ENCODE measurements at regions not wholly inside any gene's neighbourhood (a gene's known extent, or its start where the extent isn't known, plus 50 kb on each side); places are given as distances from the start of the nearest gene placed in this dataset.

DNA sequence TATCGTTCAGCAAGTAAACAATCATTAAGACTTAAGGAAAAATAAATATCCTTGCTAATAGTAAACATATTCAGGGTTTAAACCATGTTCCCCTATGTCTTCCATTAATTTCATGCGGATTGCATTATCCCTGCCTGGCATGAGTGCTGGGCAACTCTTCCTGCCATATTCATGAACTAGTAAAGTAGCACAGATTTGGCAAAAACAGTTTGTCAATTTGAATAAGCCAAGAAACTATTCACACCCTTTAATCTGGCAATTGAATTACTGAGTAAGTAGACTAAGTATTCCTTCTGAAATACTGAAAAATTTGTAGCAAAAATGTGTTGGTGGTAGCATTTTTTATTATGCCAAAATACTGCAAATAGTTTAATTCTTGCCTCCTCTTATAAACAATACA is 512.0 kb downstream of the NLGN4X start:
- Histone ChIP-seq H3K9me3 (ENCODE audit: control insufficient read depth, insufficient read depth, low read length) (no peaks in the 10 kb centered on the region), H4K20me1 (ENCODE audit: control insufficient read depth, insufficient read depth, low read depth, low read length) (no peaks in the 10 kb centered on the region), H3K36me3 (ENCODE audit: control insufficient read depth, low read length) (no peaks in the 10 kb centered on the region), H3K4me1 (ENCODE audit: control insufficient read depth, low read length) (no peaks in the 10 kb centered on the region), H3K27ac (ENCODE audit: low read depth, low read length) (no peak overlapping the region), H3K27me3 (ENCODE audit: control insufficient read depth, low read length) (no peaks in the 10 kb centered on the region), H3F3A (ENCODE audit: control insufficient read depth, insufficient read depth) (no peaks in the 10 kb centered on the region), H3K79me2 (ENCODE audit: control insufficient read depth, low read length) (no peaks in the 10 kb centered on the region), H3K4me3 (ENCODE audit: low read length) (no peak overlapping the region), H3K9me2 (replicated peaks; ENCODE audit: control insufficient read depth, low read length) (no peaks in the 10 kb centered on the region), H3K4me2 (ENCODE audit: low read length) (no peak overlapping the region)
- TF ChIP-seq, protein P1, sequence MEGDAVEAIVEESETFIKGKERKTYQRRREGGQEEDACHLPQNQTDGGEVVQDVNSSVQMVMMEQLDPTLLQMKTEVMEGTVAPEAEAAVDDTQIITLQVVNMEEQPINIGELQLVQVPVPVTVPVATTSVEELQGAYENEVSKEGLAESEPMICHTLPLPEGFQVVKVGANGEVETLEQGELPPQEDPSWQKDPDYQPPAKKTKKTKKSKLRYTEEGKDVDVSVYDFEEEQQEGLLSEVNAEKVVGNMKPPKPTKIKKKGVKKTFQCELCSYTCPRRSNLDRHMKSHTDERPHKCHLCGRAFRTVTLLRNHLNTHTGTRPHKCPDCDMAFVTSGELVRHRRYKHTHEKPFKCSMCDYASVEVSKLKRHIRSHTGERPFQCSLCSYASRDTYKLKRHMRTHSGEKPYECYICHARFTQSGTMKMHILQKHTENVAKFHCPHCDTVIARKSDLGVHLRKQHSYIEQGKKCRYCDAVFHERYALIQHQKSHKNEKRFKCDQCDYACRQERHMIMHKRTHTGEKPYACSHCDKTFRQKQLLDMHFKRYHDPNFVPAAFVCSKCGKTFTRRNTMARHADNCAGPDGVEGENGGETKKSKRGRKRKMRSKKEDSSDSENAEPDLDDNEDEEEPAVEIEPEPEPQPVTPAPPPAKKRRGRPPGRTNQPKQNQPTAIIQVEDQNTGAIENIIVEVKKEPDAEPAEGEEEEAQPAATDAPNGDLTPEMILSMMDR (IDR thresholded peaks at IDR 0.05; ENCODE audit: low read depth, low read length, poor library complexity, severe bottlenecking) = no peak
- TF ChIP-seq EZH2phosphoT487 (IDR thresholded peaks at IDR 0.05; ENCODE audit: borderline replicate concordance, low read length) = no peak

DNA sequence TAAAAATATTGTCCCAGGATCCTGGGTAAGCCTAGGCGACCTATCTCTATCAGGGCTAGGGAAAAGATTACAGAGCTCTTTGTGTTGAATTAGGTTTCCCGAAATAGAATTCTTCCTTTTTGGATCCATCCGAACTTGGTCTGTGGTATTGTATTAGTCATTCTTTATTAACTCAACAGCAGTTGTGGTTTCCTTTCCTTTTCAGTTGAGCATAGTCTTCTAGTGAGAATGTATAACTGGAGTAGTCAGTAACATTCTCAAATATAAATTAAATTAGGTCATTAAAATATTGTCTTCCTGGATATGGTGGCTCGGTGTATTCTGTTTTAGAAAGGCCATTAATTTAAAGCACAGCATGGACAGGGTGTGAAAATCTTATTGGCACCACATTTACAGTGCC is 520.4 kb downstream of the NLGN4X start:
- H3K9me3 ChIP-seq (ENCODE audit: control insufficient read depth, insufficient read depth, low read length) = no peaks in the 10 kb centered on the region
- H3K27me3 ChIP-seq (ENCODE audit: control insufficient read depth, low read length) = no peaks in the 10 kb centered on the region
- H3K79me2 ChIP-seq (ENCODE audit: control insufficient read depth, low read length) = no peaks in the 10 kb centered on the region
- TF ChIP-seq, protein P1 (IDR thresholded peaks at IDR 0.05; ENCODE audit: low read depth, low read length, poor library complexity, severe bottlenecking) = no peak
- no peak for TF ChIP-seq EZH2phosphoT487 (IDR thresholded peaks at IDR 0.05; ENCODE audit: borderline replicate concordance, low read length)
- no peak overlapping the region for H3K4me2 ChIP-seq (ENCODE audit: low read length)
- H3K4me3 ChIP-seq (ENCODE audit: low read length) = no peak overlapping the region
- H3K36me3 ChIP-seq (ENCODE audit: control insufficient read depth, low read length) = no peaks in the 10 kb centered on the region
- no peak overlapping the region for H3K27ac ChIP-seq (ENCODE audit: low read depth, low read length)
- H3F3A ChIP-seq (ENCODE audit: control insufficient read depth, insufficient read depth) = no peaks in the 10 kb centered on the region
- no peaks in the 10 kb centered on the region for H3K4me1 ChIP-seq (ENCODE audit: control insufficient read depth, low read length)
- H4K20me1 ChIP-seq (ENCODE audit: control insufficient read depth, insufficient read depth, low read depth, low read length) = no peaks in the 10 kb centered on the region
- no peaks in the 10 kb centered on the region for H3K9me2 ChIP-seq (replicated peaks; ENCODE audit: control insufficient read depth, low read length)

DNA sequence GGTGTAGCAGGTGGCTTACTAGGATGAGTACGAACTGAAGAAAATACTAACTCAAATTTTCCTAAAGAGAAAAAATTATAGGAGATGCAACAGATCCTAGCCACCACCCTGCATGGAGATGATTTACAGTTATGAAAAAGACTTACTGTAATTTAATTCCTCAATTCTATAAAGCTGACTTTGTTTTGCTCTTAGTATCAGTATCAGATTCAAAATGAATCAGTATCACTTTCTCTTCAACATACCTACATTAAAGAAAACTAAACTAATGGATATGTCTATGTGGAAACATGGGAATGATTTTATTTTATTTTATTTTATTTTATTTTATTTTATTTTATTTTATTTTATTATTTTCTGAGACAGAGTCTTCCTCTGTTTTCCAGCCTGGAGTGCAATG is 525.8 kb downstream of the NLGN4X start:
- Histone ChIP-seq H3F3A (ENCODE audit: control insufficient read depth, insufficient read depth) (no peaks in the 10 kb centered on the region), H3K27me3 (ENCODE audit: control insufficient read depth, low read length) (no peaks in the 10 kb centered on the region), H3K9me3 (ENCODE audit: control insufficient read depth, insufficient read depth, low read length) (no peaks in the 10 kb centered on the region), H3K4me2 (ENCODE audit: low read length) (no peak overlapping the region), H3K79me2 (ENCODE audit: control insufficient read depth, low read length) (no peaks in the 10 kb centered on the region), H4K20me1 (ENCODE audit: control insufficient read depth, insufficient read depth, low read depth, low read length) (no peaks in the 10 kb centered on the region), H3K4me1 (ENCODE audit: control insufficient read depth, low read length) (no peaks in the 10 kb centered on the region), H3K9me2 (replicated peaks; ENCODE audit: control insufficient read depth, low read length) (no peaks in the 10 kb centered on the region), H3K4me3 (ENCODE audit: low read length) (no peak overlapping the region), H3K27ac (ENCODE audit: low read depth, low read length) (no peak overlapping the region), H3K36me3 (ENCODE audit: control insufficient read depth, low read length) (no peaks in the 10 kb centered on the region)
- TF ChIP-seq, protein P1 (IDR thresholded peaks at IDR 0.05; ENCODE audit: low read depth, low read length, poor library complexity, severe bottlenecking) = no peak
- no peak for TF ChIP-seq EZH2phosphoT487 (IDR thresholded peaks at IDR 0.05; ENCODE audit: borderline replicate concordance, low read length)

DNA sequence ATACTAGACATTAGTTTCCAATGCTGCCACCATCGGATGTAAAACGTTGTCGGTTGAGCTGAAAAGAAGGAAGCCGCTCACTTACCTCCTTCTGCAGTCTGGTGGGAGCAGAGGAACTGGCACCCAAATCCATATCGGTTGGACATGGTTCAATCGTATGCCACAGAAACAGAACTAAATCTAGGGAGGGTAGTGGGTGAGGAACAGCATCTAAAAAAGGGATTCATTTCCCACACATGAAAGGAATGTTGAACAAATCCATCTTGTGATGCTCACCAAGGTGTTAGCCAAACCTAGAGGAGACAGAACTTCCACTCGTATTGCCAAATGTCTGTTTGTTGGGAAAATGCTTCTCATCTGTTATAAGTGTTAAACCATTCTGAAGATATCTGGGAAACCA is 532.7 kb downstream of the NLGN4X start:
- H3K9me3 ChIP-seq (ENCODE audit: control insufficient read depth, insufficient read depth, low read length) = no peaks in the 10 kb centered on the region
- no peak overlapping the region for H3K27ac ChIP-seq (ENCODE audit: low read depth, low read length)
- no peaks in the 10 kb centered on the region for H4K20me1 ChIP-seq (ENCODE audit: control insufficient read depth, insufficient read depth, low read depth, low read length)
- no peaks in the 10 kb centered on the region for H3F3A ChIP-seq (ENCODE audit: control insufficient read depth, insufficient read depth)
- no peaks in the 10 kb centered on the region for H3K9me2 ChIP-seq (replicated peaks; ENCODE audit: control insufficient read depth, low read length)
- H3K4me2 ChIP-seq (ENCODE audit: low read length) = no peak overlapping the region
- H3K36me3 ChIP-seq (ENCODE audit: control insufficient read depth, low read length) = no peaks in the 10 kb centered on the region
- no peaks in the 10 kb centered on the region for H3K27me3 ChIP-seq (ENCODE audit: control insufficient read depth, low read length)
- no peak overlapping the region for H3K4me3 ChIP-seq (ENCODE audit: low read length)
- no peak for TF ChIP-seq EZH2phosphoT487 (IDR thresholded peaks at IDR 0.05; ENCODE audit: borderline replicate concordance, low read length)
- TF ChIP-seq, protein P1 (IDR thresholded peaks at IDR 0.05; ENCODE audit: low read depth, low read length, poor library complexity, severe bottlenecking) = no peak
- H3K4me1 ChIP-seq (ENCODE audit: control insufficient read depth, low read length) = no peaks in the 10 kb centered on the region
- H3K79me2 ChIP-seq (ENCODE audit: control insufficient read depth, low read length) = no peaks in the 10 kb centered on the region

All from DOHH2 (cell line).